Colonic mucosa (tissue), 4 donors: ENCODE measurements at regions not wholly inside any gene's neighbourhood (a gene's known extent, or its start where the extent isn't known, plus 50 kb on each side); places are given as distances from the start of the nearest gene placed in this dataset.
"Not testable (repeated sequence)": the region's sequence is repeated elsewhere in the genome, so short reads cannot be mapped to it uniquely, and the experiment has no call there.

Source experiments
- DNase-seq: peaks from one replicate; pipeline ENCODE4 v3.0.0-alpha.2; 2020
- H3K27ac ChIP-seq: fragments of 200-600 bp; one replicate; pipeline ENCODE4 v1.8.0; 2021
- H3K27me3 ChIP-seq: fragments of 200-600 bp; one replicate; pipeline ENCODE4 v1.8.0; 2021
- H3K36me3 ChIP-seq: fragments of 200-600 bp; one replicate; pipeline ENCODE4 v1.8.0; 2021
- H3K4me1 ChIP-seq: fragments of 200-600 bp; one replicate; pipeline ENCODE4 v1.8.0; 2021; ENCODE audit warnings: mild to moderate bottlenecking
- H3K4me3 ChIP-seq: fragments of 200-600 bp; one replicate; pipeline ENCODE4 v1.8.0; 2021
- H3K9ac ChIP-seq, 2 donors: one replicate each; pipeline ENCODE4 v1.7.0; 2013; ENCODE audit warnings: control low read depth in 2 of 2, low read depth in 2 of 2, low read length in 2 of 2
- H3K9me3 ChIP-seq: fragments of 200-600 bp; one replicate; pipeline ENCODE4 v1.8.0; 2021
- CTCF ChIP-seq: fragments of 200-600 bp; IDR thresholded peaks from one replicate; pipeline ENCODE4 v1.8.0; 2022; ENCODE audit warnings: antibody characterized with exemption, mild to moderate bottlenecking
- intact Hi-C: fragments of 100-400 bp; cut with DNase I; formaldehyde crosslinking; loops from one replicate; pipeline ENCODE4 v1.14.1; 2022
- donor health status: healthy.
- donor health status: DM: no; HTN: no; CAD: no.
- donor health status: DM: no; HTN: no; CAD: no.

GRCh38 chr4:189215574-189215973 is 725.1 kb upstream of the FRG1 start:
- H3K36me3 ChIP-seq, result no peaks in the 10 kb centered on the region
- H3K4me1 ChIP-seq, result no peaks in the 10 kb centered on the region
- no peak overlapping the region for H3K9ac ChIP-seq
- no peak overlapping the region for H3K27ac ChIP-seq
- intact Hi-C loops, result no loop called here
- no peaks in the 10 kb centered on the region for H3K9me3 ChIP-seq
- DNase-seq, result no peak
- H3K4me3 ChIP-seq, result no peak overlapping the region
- H3K27me3 ChIP-seq, result no peaks in the 10 kb centered on the region
- no peak for TF ChIP-seq CTCF

GRCh38 chr4:189221691-189222090 is 719.0 kb upstream of the FRG1 start:
- Histone ChIP-seq H3K4me1 (no peaks in the 10 kb centered on the region), H3K9ac (no peak overlapping the region), H3K9me3 (no peaks in the 10 kb centered on the region), H3K36me3 (no peaks in the 10 kb centered on the region), H3K4me3 (no peak overlapping the region), H3K27ac (no peak overlapping the region), H3K27me3 (no peaks in the 10 kb centered on the region)
- DNase-seq, result no peak
- TF ChIP-seq CTCF, result no peak
- intact Hi-C loops, result no loop called here

- H3K36me3 ChIP-seq, result no peaks in the 10 kb centered on the region
- no peak overlapping the region for H3K4me3 ChIP-seq
- H3K27me3 ChIP-seq, result no peaks in the 10 kb centered on the region
- no peak overlapping the region for H3K9ac ChIP-seq
- no peaks in the 10 kb centered on the region for H3K9me3 ChIP-seq
- H3K27ac ChIP-seq, result no peak overlapping the region
- DNase-seq, result no peak
- no peaks in the 10 kb centered on the region for H3K4me1 ChIP-seq
- no peak for TF ChIP-seq CTCF
- intact Hi-C loops, result no loop called here
These were observed 711.9 kb upstream of the FRG1 start for GRCh38 chr4:189228726-189229125.

- Histone ChIP-seq H3K4me3 (no peak overlapping the region), H3K27ac (no peak overlapping the region), H3K27me3 (no peaks in the 10 kb centered on the region), H3K9ac (no peak overlapping the region), H3K4me1 (no peaks in the 10 kb centered on the region), H3K36me3 (no peaks in the 10 kb centered on the region), H3K9me3 (no peaks in the 10 kb centered on the region)
- intact Hi-C loops, result no loop called here
- TF ChIP-seq CTCF, result no peak
- DNase-seq, result no peak
These were observed 708.4 kb upstream of the FRG1 start for GRCh38 chr4:189232274-189232673.

GRCh38 chr4:189233754-189234153 is 706.9 kb upstream of the FRG1 start:
- H3K9me3 ChIP-seq, H3K27ac ChIP-seq, H3K4me1 ChIP-seq, H3K4me3 ChIP-seq, H3K36me3 ChIP-seq, H3K27me3 ChIP-seq, H3K9ac ChIP-seq, DNase-seq, intact Hi-C loops: not testable (repeated sequence)

- H3K9me3 ChIP-seq, H3K36me3 ChIP-seq, H3K9ac ChIP-seq, DNase-seq, H3K4me3 ChIP-seq, H3K27ac ChIP-seq, H3K4me1 ChIP-seq, intact Hi-C loops, H3K27me3 ChIP-seq: not testable (repeated sequence)
These were observed 705.7 kb upstream of the FRG1 start for GRCh38 chr4:189234948-189235347.

- Histone ChIP-seq H3K4me3 (no peak overlapping the region), H3K4me1 (no peaks in the 10 kb centered on the region), H3K27me3 (no peaks in the 10 kb centered on the region), H3K36me3 (no peaks in the 10 kb centered on the region), H3K27ac (no peak overlapping the region), H3K9ac (no peak overlapping the region), H3K9me3 (no peaks in the 10 kb centered on the region)
- no peak for DNase-seq
- intact Hi-C loops, result no loop called here
- no peak for TF ChIP-seq CTCF
These were observed 705.1 kb upstream of the FRG1 start for GRCh38 chr4:189235599-189235998.

- H3K9me3 ChIP-seq, H3K4me3 ChIP-seq, H3K9ac ChIP-seq, H3K27ac ChIP-seq, H3K4me1 ChIP-seq, H3K27me3 ChIP-seq, DNase-seq, H3K36me3 ChIP-seq, intact Hi-C loops: not testable (repeated sequence)
These were observed 704.4 kb upstream of the FRG1 start for GRCh38 chr4:189236321-189236720.
